ENCODE measurements at regions not wholly inside any gene's neighbourhood (a gene's known extent, or its start where the extent isn't known, plus 50 kb on each side); places are given as distances from the start of the nearest gene placed in this dataset.

GRCh38 chr11:32334822-32335221 lies 100.5 kb downstream of the WT1 start:
- no peak overlapping the region for H2AFZ ChIP-seq (ENCODE audit: low read depth, low read length, severe bottlenecking)
- no peaks in the 10 kb centered on the region for H3F3A ChIP-seq (ENCODE audit: insufficient read depth)
- no peak overlapping the region for H3K4me2 ChIP-seq (ENCODE audit: low read depth, low read length, poor library complexity, severe bottlenecking)
- H3K9ac ChIP-seq (ENCODE audit: low read length), result no peak overlapping the region
- H3K27ac ChIP-seq (ENCODE audit: low read depth, low read length), result no peak overlapping the region
- no peak for TF ChIP-seq EZH2phosphoT487 (conservative IDR thresholded peaks at IDR 0.05; ENCODE audit: low read length)
- TF ChIP-seq CTCF (IDR thresholded peaks at IDR 0.05; ENCODE audit: insufficient read depth, low read length, poor library complexity, severe bottlenecking), result no peak
- H3K9me2 ChIP-seq (replicated peaks; ENCODE audit: insufficient read depth, low read length), result no peaks in the 10 kb centered on the region
- H3K79me2 ChIP-seq (ENCODE audit: insufficient read depth, low read length), result no peaks in the 10 kb centered on the region
- H4K20me1 ChIP-seq (ENCODE audit: low read depth, low read length), result no peaks in the 10 kb centered on the region
- no peak overlapping the region for H3K4me3 ChIP-seq (ENCODE audit: insufficient read depth, low read length, poor library complexity, severe bottlenecking)
- no peaks in the 10 kb centered on the region for H3K36me3 ChIP-seq (ENCODE audit: low read length)
- H3K9me3 ChIP-seq (ENCODE audit: insufficient read depth, low read length), result no peaks in the 10 kb centered on the region
- H3K27me3 ChIP-seq (ENCODE audit: low read length), result no peaks in the 10 kb centered on the region
